Stimulated activated CD8-positive, alpha-beta memory T cell treated with anti-CD3 and anti-CD28 coated beads, Interleukin-7, amount 100 ng/mL, for 24 hours (primary cell): ENCODE measurements at regions not wholly inside any gene's neighbourhood (a gene's known extent, or its start where the extent isn't known, plus 50 kb on each side); places are given as distances from the start of the nearest gene placed in this dataset.

Experiments used
- DNase-seq: peaks from one replicate; pipeline ENCODE4 v3.0.0-alpha.2; 2020; ENCODE audit warnings: low read depth

DNA sequence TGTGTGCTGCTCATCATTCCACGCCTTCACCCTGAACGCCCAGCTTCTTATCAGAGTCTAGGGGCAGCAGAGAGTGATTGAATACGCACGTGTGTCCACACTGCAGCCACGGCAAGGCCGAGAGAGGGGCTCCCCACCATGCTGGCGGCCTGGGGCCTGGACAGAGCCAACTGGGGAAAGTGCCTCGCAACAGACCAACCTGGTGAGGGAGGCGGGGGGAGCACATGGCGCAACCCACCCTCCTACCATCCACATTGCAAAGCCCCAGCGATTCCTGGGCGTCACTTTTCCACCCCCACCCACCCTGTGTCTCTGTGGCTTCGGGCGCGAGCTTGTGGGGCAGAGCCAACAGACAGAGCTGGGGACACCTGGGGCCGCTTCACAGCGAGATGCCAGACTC, 66.4 kb upstream of the DUSP22 start:
- no peak for DNase-seq

GRCh38 chr6:226516-227073, 65.7 kb upstream of the DUSP22 start:
- DNase-seq: no peak

- no peak for DNase-seq
Observed at GRCh38 chr6:227074-227782, 65.1 kb upstream of the DUSP22 start.

DNA sequence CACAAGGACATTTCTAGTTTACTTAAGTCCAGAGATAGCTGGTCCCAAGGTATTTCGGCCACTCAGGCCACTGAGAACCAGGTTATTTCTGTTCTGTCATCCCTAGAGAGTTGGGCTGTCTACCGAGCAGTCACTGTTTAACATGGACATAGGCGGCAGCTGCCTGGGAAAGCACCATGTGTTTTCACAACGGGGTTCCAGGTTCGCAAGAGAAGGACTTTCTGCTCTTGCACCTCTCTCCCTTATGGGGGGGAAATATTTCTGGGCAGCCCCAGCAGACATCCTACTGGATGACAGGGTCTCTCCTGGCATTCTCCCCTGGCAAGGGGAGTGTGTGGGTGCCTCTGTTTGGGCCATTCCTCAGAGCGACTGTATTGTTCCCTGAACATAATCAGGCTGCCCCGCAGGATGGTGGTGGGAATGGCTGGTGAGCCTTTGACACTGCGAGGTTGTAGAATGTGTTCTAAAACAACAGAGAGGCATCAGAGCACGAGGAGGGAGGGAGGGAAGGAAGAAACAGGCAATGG, 64.4 kb upstream of the DUSP22 start:
- no peak for DNase-seq

- no peak for DNase-seq
Observed at GRCh38 chr6:228881-229651, 63.2 kb upstream of the DUSP22 start.

- no peak for DNase-seq
Observed at GRCh38 chr6:231779-232178, 60.5 kb upstream of the DUSP22 start.

GRCh38 chr6:232982-233640, 59.2 kb upstream of the DUSP22 start:
- DNase-seq: no peak

DNA sequence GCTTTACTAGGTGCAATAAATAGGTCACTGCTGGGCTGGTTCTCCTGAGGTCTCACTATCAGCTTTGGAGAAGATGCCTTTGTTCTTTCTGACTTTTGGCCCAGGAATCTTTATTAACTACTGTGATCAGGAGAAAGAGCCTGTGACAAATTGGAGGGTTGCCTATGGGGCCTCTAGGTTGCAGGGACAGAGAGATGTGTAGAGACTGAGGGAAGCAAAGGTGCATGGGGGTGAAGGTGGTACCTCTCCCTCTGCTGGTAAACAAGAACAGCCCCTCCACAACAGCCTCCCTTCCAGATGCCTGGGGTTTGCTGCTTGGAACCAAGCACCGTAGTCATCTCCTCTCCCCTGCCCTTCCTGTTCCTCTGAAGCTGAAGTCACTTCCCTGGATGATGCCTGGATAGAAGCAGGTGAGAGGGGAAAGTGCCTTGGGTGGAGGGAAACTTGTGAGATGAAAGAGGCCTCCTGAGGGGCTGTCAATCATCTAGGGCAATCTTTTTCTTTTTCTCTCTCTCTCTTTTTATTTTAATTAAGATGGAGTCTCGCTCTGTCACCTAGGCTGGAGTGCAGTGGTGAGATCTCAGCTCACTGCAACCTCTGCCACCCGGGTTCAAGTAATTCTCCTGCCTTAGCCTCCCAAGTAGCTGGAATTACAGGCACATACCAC, 57.4 kb upstream of the DUSP22 start:
- no peak for DNase-seq

GRCh38 chr6:235763-236360, 56.4 kb upstream of the DUSP22 start:
- DNase-seq: no peak

DNA sequence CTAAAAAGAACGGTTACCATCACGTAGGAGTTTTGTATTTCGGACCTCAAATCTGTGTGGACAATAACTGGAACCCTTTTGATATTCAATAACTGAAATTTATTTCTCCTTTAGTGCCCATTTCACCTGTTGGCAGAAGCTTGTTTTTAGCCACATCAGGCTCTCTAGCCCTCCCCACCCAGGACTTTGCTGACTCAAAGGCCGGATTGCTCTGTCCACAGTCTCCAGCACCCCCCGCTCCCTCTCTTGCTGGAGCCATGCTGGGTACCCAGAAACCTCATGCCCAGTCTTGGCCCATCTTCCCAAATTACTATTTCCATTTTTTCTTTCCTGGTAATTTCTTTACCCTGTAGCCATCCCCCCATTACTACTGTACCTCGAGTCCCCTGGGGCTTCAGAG, 55.8 kb upstream of the DUSP22 start:
- no peak for DNase-seq

DNA sequence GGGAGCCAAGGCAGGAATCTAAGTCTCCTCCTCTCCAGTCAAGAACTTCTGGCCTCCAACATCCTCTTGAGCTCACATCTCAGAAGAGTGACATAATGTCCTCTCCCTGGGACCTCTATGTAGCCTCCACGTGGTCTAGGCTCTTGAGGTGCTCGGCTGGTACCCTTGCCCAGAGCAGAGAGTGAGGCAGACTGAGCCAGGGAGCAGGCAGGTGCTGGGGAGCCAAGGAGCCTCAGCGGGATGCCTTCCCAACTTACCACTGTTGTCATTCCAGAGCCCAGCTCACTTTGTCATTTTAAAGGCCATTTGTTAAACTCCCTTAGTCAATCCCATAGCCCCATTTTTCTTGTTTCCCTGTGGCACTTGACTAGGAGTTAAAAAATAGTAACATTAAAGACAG, 52.1 kb upstream of the DUSP22 start:
- DNase-seq: no peak

DNA sequence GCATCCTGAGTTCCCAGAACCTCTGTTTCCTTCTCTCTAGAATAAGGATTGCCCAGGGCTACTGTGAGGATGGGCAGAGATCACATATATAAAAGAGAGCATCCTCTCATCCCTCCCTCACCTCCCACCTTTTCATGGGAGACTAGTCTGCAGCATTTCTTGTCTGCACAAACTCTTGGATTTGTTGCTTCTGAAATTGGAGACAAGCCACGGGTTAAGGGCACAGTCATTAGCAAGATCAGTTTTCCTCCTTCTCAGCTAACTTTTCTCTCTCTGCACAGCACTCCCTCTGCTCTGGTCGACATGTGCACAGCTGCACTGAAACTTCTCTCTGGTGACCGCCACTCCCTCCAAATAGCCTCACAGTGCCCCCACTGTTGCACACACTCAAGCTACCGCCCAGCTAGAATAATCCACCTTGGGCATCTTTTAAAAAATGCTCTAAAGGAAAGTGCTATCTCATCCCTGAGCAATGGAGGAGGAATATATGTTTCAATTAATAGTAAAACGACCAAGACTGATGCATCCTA, 50.9 kb upstream of the DUSP22 start:
- no peak for DNase-seq
